ENCODE measurements at regions not wholly inside any gene's neighbourhood (a gene's known extent, or its start where the extent isn't known, plus 50 kb on each side); places are given as distances from the start of the nearest gene placed in this dataset.

DNA sequence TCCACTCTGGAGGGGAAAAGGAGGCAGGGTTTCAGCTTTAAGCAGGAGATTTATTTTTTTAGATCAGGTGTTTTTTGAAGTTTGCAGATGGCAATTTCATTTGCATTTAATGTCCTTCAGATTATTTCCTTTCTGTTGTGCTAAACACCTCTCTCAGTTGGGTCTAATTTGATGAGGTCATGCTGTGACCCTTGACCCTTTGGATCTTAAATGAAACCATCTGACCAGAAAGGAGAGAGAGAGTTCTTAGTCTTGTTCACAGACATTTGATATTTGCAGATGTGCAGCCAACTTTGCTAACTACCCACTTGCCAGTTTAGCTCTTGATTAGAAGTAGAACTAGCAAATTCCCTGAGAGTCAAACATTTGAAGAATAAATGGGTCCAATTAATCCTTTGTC, 101.5 kb upstream of the RAB11FIP2 start:
- TF ChIP-seq POLR2A (IDR thresholded peaks at IDR 0.05; ENCODE audit: low read depth, low read length) (no peak), POU2F2 (IDR thresholded peaks at IDR 0.05; ENCODE audit: low read depth, low read length) (no peak), TAF1 (IDR thresholded peaks at IDR 0.05; ENCODE audit: low read depth, low read length) (no peak)
